Neural progenitor cell (in vitro differentiated cells): ENCODE measurements at regions not wholly inside any gene's neighbourhood (a gene's known extent, or its start where the extent isn't known, plus 50 kb on each side); places are given as distances from the start of the nearest gene placed in this dataset.

Experiments used
- CTCF ChIP-seq: fragments of 200-600 bp; sonication (generic); IDR thresholded peaks from 2 replicates; pipeline ENCODE4 v1.5.1; 2017; ENCODE audit warnings: antibody characterized with exemption, mild to moderate bottlenecking
- EZH2 ChIP-seq: fragments of 200-600 bp; sonication (generic); IDR thresholded peaks from 2 replicates; pipeline ENCODE4 v1.6.1; 2017; ENCODE audit warnings: antibody characterized with exemption, mild to moderate bottlenecking, moderate library complexity

- no peak for TF ChIP-seq CTCF
- no peak for TF ChIP-seq EZH2
These were observed 523.6 kb upstream of the MCTP2 start for GRCh38 chr15:93707751-93708150.
